Stimulated activated CD8-positive, alpha-beta memory T cell treated with anti-CD3 and anti-CD28 coated beads, Interleukin-15, amount 100 ng/mL, for 24 hours (primary cell): ENCODE measurements at regions not wholly inside any gene's neighbourhood (a gene's known extent, or its start where the extent isn't known, plus 50 kb on each side); places are given as distances from the start of the nearest gene placed in this dataset.

Experiments
- DNase-seq: peaks from one replicate; pipeline ENCODE4 v3.0.0-alpha.2; 2020; ENCODE audit warnings: low read depth

GRCh38 chr13:31686670-31687425 lies 52.5 kb upstream of the RXFP2 start:
- no peak for DNase-seq
